Keratinocyte (primary cell): ENCODE measurements at regions not wholly inside any gene's neighbourhood (a gene's known extent, or its start where the extent isn't known, plus 50 kb on each side); places are given as distances from the start of the nearest gene placed in this dataset.

Experiments used
- DNase-seq: peaks from one replicate; pipeline ENCODE4 v3.0.0-alpha.2; 2011; ENCODE audit warnings: low read depth, missing footprints, low spot score
- FAIRE-seq: peaks from 2 replicates; lab custom pipeline; 2011; peaks lifted over from hg19 to GRCh38; lab: Jason Lieb, UNC
- H2AFZ ChIP-seq: 2 replicates; pipeline ENCODE4 v1.6.0; 2012; ENCODE audit warnings: low read length, control low read depth, inconsistent platforms; ENCODE audit not compliant: control insufficient read depth
- H3K27ac ChIP-seq: 2 replicates; pipeline ENCODE4 v1.5.1; 2011; ENCODE audit warnings: low read length; ENCODE audit not compliant: control insufficient read depth, insufficient read depth
- H3K27me3 ChIP-seq: 3 replicates; pipeline ENCODE4 v1.6.0; 2011; ENCODE audit warnings: low read length; ENCODE audit not compliant: control insufficient read depth, insufficient read depth; ENCODE audit errors: extremely low read depth
- H3K36me3 ChIP-seq, 2 experiments: 2 replicates in 1 of 2; 3 replicates in 1 of 2; pipeline ENCODE4 v1.5.1; 2011; ENCODE audit warnings: low read length in 2 of 2, mild to moderate bottlenecking in 1 of 2; ENCODE audit not compliant: control insufficient read depth in 2 of 2, insufficient read depth in 2 of 2; ENCODE audit errors: extremely low read depth in 1 of 2
- H3K4me1 ChIP-seq: 3 replicates; pipeline ENCODE4 v1.5.1; 2011; ENCODE audit warnings: low read length; ENCODE audit not compliant: control insufficient read depth, insufficient read depth; ENCODE audit errors: extremely low read depth
- H3K4me2 ChIP-seq: 3 replicates; pipeline ENCODE4 v1.6.0; 2011; ENCODE audit warnings: low read depth, low read length; ENCODE audit not compliant: control insufficient read depth, insufficient read depth; ENCODE audit errors: extremely low read depth
- H3K4me3 ChIP-seq, 3 experiments: fragments of 200-600 bp in 1 of 3; sonication (generic) in 1 of 3; 2 replicates in 2 of 3; 3 replicates in 1 of 3; pipeline ENCODE4 v1.5.1; 2011 to 2016; ENCODE audit warnings: low read length in 3 of 3, mild to moderate bottlenecking in 3 of 3, control low read depth in 2 of 3, inconsistent platforms in 1 of 3, low read depth in 1 of 3, mixed read lengths in 1 of 3, mixed run types in 1 of 3, moderate library complexity in 1 of 3; ENCODE audit not compliant: control insufficient read depth in 2 of 3, insufficient read depth in 2 of 3; ENCODE audit errors: extremely low read depth in 1 of 3
- H3K79me2 ChIP-seq: 2 replicates; pipeline ENCODE4 v1.6.0; 2012; ENCODE audit warnings: low read length; ENCODE audit not compliant: control insufficient read depth, insufficient read depth
- H3K9ac ChIP-seq: 3 replicates; pipeline ENCODE4 v1.6.0; 2011; ENCODE audit warnings: low read length; ENCODE audit not compliant: control insufficient read depth, insufficient read depth; ENCODE audit errors: extremely low read depth
- H3K9me1 ChIP-seq: 3 replicates; pipeline ENCODE4 v1.6.0; 2011; ENCODE audit warnings: low read length; ENCODE audit not compliant: control insufficient read depth, insufficient read depth; ENCODE audit errors: extremely low read depth
- H3K9me3 ChIP-seq: 2 replicates; pipeline ENCODE4 v1.5.1; 2012; ENCODE audit warnings: low read depth, low read length; ENCODE audit not compliant: control insufficient read depth
- H4K20me1 ChIP-seq: 3 replicates; pipeline ENCODE4 v1.6.0; 2011; ENCODE audit warnings: low read length; ENCODE audit not compliant: control insufficient read depth, insufficient read depth; ENCODE audit errors: extremely low read depth
- CTCF ChIP-seq, 3 experiments: IDR thresholded peaks in 1 of 3; conservative IDR thresholded peaks in 1 of 3; optimal IDR thresholded peaks in 1 of 3; 2 replicates in 2 of 3; 3 replicates in 1 of 3; pipeline versions ENCODE3 to v1.5.1; 2011; ENCODE audit warnings: low read length in 3 of 3, mild to moderate bottlenecking in 3 of 3, moderate library complexity in 2 of 3, control low read depth in 1 of 3, inconsistent platforms in 1 of 3; ENCODE audit not compliant: insufficient read depth in 2 of 3; ENCODE audit errors: extremely low read depth in 1 of 3
- EZH2 ChIP-seq: IDR thresholded peaks from one replicate; pipeline ENCODE4 v1.6.1; 2012; ENCODE audit warnings: inconsistent platforms, mild to moderate bottlenecking, low read length, moderate library complexity
- dilution Hi-C: fragments of 300-500 bp; cut with MboI; formaldehyde crosslinking; loops from one replicate; pipeline ENCODE4 v1.7.0; 2020; ENCODE audit warnings: low sequenced_read_pairs; ENCODE audit not compliant: extremely low pct_ligation_motif_present

GRCh38 chr2:65885266-65885665, 452.9 kb upstream of the SPRED2 start:
- no peaks in the 10 kb centered on the region for H3K27me3 ChIP-seq
- no peak overlapping the region for H3K4me3 ChIP-seq
- H3K9me3 ChIP-seq, result no peaks in the 10 kb centered on the region
- no peaks in the 10 kb centered on the region for H3K79me2 ChIP-seq
- no peak overlapping the region for H2AFZ ChIP-seq
- no peak overlapping the region for H3K4me2 ChIP-seq
- no peak overlapping the region for H3K9ac ChIP-seq
- H3K9me1 ChIP-seq, result no peaks in the 10 kb centered on the region
- H4K20me1 ChIP-seq, result no peaks in the 10 kb centered on the region
- H3K36me3 ChIP-seq, result no peaks in the 10 kb centered on the region
- TF ChIP-seq EZH2 (no peak), CTCF (optimal IDR thresholded peaks at IDR 0.05 in 1 of 3, IDR thresholded peaks at IDR 0.05 in 1 of 3, conservative IDR thresholded peaks at IDR 0.05 in 1 of 3; ENCODE audit: extremely low read depth in 1 of 3, insufficient read depth in 2 of 3, low read length in 3 of 3) (no peak)
- FAIRE-seq (no peak), DNase-seq (no peak)
- no peak overlapping the region for H3K27ac ChIP-seq
- dilution Hi-C loops, result no loop called here
- H3K4me1 ChIP-seq, result no peaks in the 10 kb centered on the region

GRCh38 chr2:65881592-65881991, 449.2 kb upstream of the SPRED2 start:
- Histone ChIP-seq H3K36me3 (no peaks in the 10 kb centered on the region), H3K4me2 (no peak overlapping the region), H3K27ac (no peak overlapping the region), H3K4me1 (no peaks in the 10 kb centered on the region), H3K9me3 (no peaks in the 10 kb centered on the region), H3K4me3 (no peak overlapping the region), H3K9me1 (no peaks in the 10 kb centered on the region), H2AFZ (no peak overlapping the region), H4K20me1 (no peaks in the 10 kb centered on the region), H3K27me3 (no peaks in the 10 kb centered on the region), H3K9ac (no peak overlapping the region), H3K79me2 (no peaks in the 10 kb centered on the region)
- FAIRE-seq, result no peak
- dilution Hi-C loops, result no loop called here
- TF ChIP-seq EZH2, result no peak
- no peak for TF ChIP-seq CTCF (optimal IDR thresholded peaks at IDR 0.05 in 1 of 3, IDR thresholded peaks at IDR 0.05 in 1 of 3, conservative IDR thresholded peaks at IDR 0.05 in 1 of 3; ENCODE audit: extremely low read depth in 1 of 3, insufficient read depth in 2 of 3, low read length in 3 of 3)
- no peak for DNase-seq
